GM23338 (cell line): ENCODE measurements at regions not wholly inside any gene's neighbourhood (a gene's known extent, or its start where the extent isn't known, plus 50 kb on each side); places are given as distances from the start of the nearest gene placed in this dataset.

Source experiments
- ATAC-seq: fragments of 200-7000 bp; cut with Tn5 transposase; 3 replicates; pipeline ENCODE4 v1.9.1; 2020
- DNase-seq: peaks from one replicate; pipeline ENCODE4 v3.0.0-alpha.2; 2015; ENCODE audit warnings: low spot score
- H2AFZ ChIP-seq: fragments of 200-600 bp; sonication (generic); 2 replicates; pipeline ENCODE4 v1.8.0; 2016; ENCODE audit warnings: antibody characterized with exemption, mild to moderate bottlenecking, moderate library complexity
- H3F3A ChIP-seq: fragments of 200-600 bp; sonication (generic); replicated peaks from 2 replicates; pipeline ENCODE4 v1.8.0; 2017; ENCODE audit warnings: antibody characterized with exemption, mixed run types, low read depth
- H3K27ac ChIP-seq: fragments of 200-600 bp; sonication (generic); 2 replicates; pipeline ENCODE4 v1.6.1; 2016; ENCODE audit warnings: low read depth
- H3K27me3 ChIP-seq: fragments of 200-600 bp; sonication (generic); 2 replicates; pipeline ENCODE4 v1.8.0; 2016; ENCODE audit warnings: mild to moderate bottlenecking, mixed run types, moderate library complexity; ENCODE audit not compliant: insufficient read depth
- H3K36me3 ChIP-seq: fragments of 200-600 bp; sonication (generic); 2 replicates; pipeline ENCODE4 v1.8.0; 2016; ENCODE audit warnings: mild to moderate bottlenecking; ENCODE audit not compliant: insufficient read depth
- H3K4me1 ChIP-seq: fragments of 200-600 bp; sonication (generic); 2 replicates; pipeline ENCODE4 v1.8.0; 2016; ENCODE audit warnings: mild to moderate bottlenecking, moderate library complexity; ENCODE audit not compliant: insufficient read depth
- H3K4me2 ChIP-seq: fragments of 200-600 bp; sonication (generic); 2 replicates; pipeline ENCODE4 v1.7.1; 2017; ENCODE audit warnings: mixed run types
- H3K4me3 ChIP-seq: fragments of 200-600 bp; sonication (generic); 2 replicates; pipeline ENCODE4 v1.6.1; 2016; ENCODE audit warnings: mixed run types
- H3K79me2 ChIP-seq: fragments of 200-600 bp; sonication (generic); replicated peaks from 2 replicates; pipeline ENCODE4 v1.8.0; 2017; ENCODE audit warnings: mild to moderate bottlenecking; ENCODE audit not compliant: insufficient read depth
- H3K9me2 ChIP-seq: fragments of 200-600 bp; sonication (generic); 2 replicates; pipeline ENCODE4 v1.8.0; 2017; ENCODE audit not compliant: insufficient read depth
- H4K20me1 ChIP-seq: fragments of 200-600 bp; sonication (generic); replicated peaks from 2 replicates; pipeline ENCODE4 v1.8.0; 2017; ENCODE audit warnings: mild to moderate bottlenecking; ENCODE audit not compliant: insufficient read depth
- H3K27ac Mint-ChIP-seq: 2 replicates; pipeline ENCODE4 v1.8.0; 2020; ENCODE audit warnings: inconsistent platforms, mild to moderate bottlenecking, moderate library complexity, mixed read lengths
- H3K27me3 Mint-ChIP-seq: 3 replicates; pipeline ENCODE4 v1.8.0; 2022; ENCODE audit warnings: low read depth, mild to moderate bottlenecking, moderate library complexity, mixed read lengths, inconsistent platforms; ENCODE audit not compliant: insufficient read depth, poor library complexity
- H3K36me3 Mint-ChIP-seq: 3 replicates; pipeline ENCODE4 v1.8.0; 2021; ENCODE audit warnings: low read depth, mild to moderate bottlenecking, inconsistent platforms, moderate library complexity, mixed read lengths
- H3K4me1 Mint-ChIP-seq: 3 replicates; pipeline ENCODE4 v1.8.0; 2020; ENCODE audit warnings: mild to moderate bottlenecking, inconsistent platforms, mixed read lengths
- H3K4me3 Mint-ChIP-seq: 3 replicates; pipeline ENCODE4 v1.8.0; 2021; ENCODE audit warnings: moderate library complexity, mild to moderate bottlenecking, inconsistent platforms, mixed read lengths
- H3K9me3 Mint-ChIP-seq: 3 replicates; pipeline ENCODE4 v1.8.0; 2020; ENCODE audit warnings: moderate library complexity, mild to moderate bottlenecking, inconsistent platforms, mixed read lengths
- CREB1 ChIP-seq: fragments of 250-450 bp; sonication (Bioruptor Pico); IDR thresholded peaks from 2 replicates; pipeline ENCODE4 v1.5.0; 2020; ENCODE audit warnings: low read depth, mild to moderate bottlenecking, moderate library complexity
- EZH2 ChIP-seq: fragments of 200-600 bp; sonication (generic); IDR thresholded peaks from one replicate; pipeline ENCODE4 v1.8.0; 2017; ENCODE audit warnings: antibody characterized with exemption, mild to moderate bottlenecking, low read depth; ENCODE audit not compliant: unreplicated experiment
- EZH2phosphoT487 ChIP-seq: fragments of 200-600 bp; sonication (generic); IDR thresholded peaks from one replicate; pipeline ENCODE4 v1.8.1; 2018; ENCODE audit warnings: antibody characterized with exemption; ENCODE audit not compliant: unreplicated experiment
- JUNB ChIP-seq: IDR thresholded peaks from one replicate; pipeline ENCODE4 v1.6.1; 2016; ENCODE audit warnings: antibody characterized with exemption; ENCODE audit not compliant: unreplicated experiment
- NANOG ChIP-seq: IDR thresholded peaks from 2 replicates; pipeline ENCODE4 v1.6.1; 2016; ENCODE audit warnings: antibody characterized with exemption, borderline replicate concordance
- POLR2AphosphoS5 ChIP-seq: IDR thresholded peaks from 2 replicates; pipeline ENCODE4 v1.6.1; 2016; ENCODE audit warnings: antibody characterized with exemption, low read depth
- STAT1 ChIP-seq: IDR thresholded peaks from one replicate; pipeline ENCODE4 v1.6.1; 2016; ENCODE audit warnings: antibody characterized with exemption; ENCODE audit not compliant: unreplicated experiment
- ZNF331 ChIP-seq: fragments of 250-450 bp; sonication (Bioruptor Pico); IDR thresholded peaks from 2 replicates; pipeline ENCODE4 v1.5.0; 2020; ENCODE audit warnings: low read depth, mild to moderate bottlenecking, moderate library complexity
- TF ChIP-seq, protein P1 (sequence below): IDR thresholded peaks from 2 replicates; pipeline ENCODE4 v1.6.1; 2016; ENCODE audit warnings: antibody characterized with exemption
- TF ChIP-seq, protein P2 (sequence below), 2 experiments: fragments of 200-600 bp in 1 of 2; sonication (generic) in 1 of 2; conservative IDR thresholded peaks; 2 replicates each; pipeline versions ENCODE4 v1.5.1 to v1.6.1; 2016 to 2017; ENCODE audit warnings: antibody characterized with exemption in 2 of 2, low read depth in 2 of 2, mild to moderate bottlenecking in 2 of 2, moderate library complexity in 1 of 2
- TF ChIP-seq, protein P3 (sequence below): IDR thresholded peaks from one replicate; pipeline ENCODE4 v1.6.1; 2018; ENCODE audit warnings: antibody characterized with exemption; ENCODE audit not compliant: unreplicated experiment

DNA sequence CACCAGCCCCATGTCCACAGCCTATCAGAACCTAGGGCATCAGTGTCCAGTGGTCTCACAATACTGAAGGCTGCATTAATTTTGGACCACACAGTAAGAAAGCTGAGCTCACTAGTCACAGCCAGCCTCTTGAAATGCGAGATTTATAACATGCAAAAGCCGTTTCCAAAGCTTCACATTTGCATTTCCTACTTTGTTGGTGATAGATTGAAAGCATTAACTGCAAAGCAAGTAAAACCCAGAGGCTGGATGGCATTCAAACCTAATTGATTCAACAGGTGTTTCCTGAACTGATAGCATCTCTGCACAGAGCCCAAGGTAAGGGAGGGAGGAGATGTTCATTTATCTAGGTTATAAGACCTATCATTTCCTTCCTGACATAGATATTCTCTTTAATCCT lies 410.1 kb downstream of the OMA1 start:
- no peak overlapping the region for H3K4me3 ChIP-seq
- peak overlapping the region; percentile 44; the same call in 1 of the 2 replicates for H3K4me2 ChIP-seq
- DNase-seq, result no peak
- H4K20me1 ChIP-seq, result no peaks in the 10 kb centered on the region
- no peak for ATAC-seq
- no peak overlapping the region for H2AFZ ChIP-seq
- Mint-ChIP-seq H3K4me3 (no peak overlapping the region), H3K27ac (no peak overlapping the region), H3K27me3 (peaks cover 4% of the 10 kb centered on the region), H3K9me3 (peaks cover 6% of the 10 kb centered on the region; the same call in 2 of the 3 replicates), H3K36me3 (peaks cover 11% of the 10 kb centered on the region), H3K4me1 (peaks cover 15% of the 10 kb centered on the region)
- H3K36me3 ChIP-seq, result no peaks in the 10 kb centered on the region
- H3K27ac ChIP-seq, result no peak overlapping the region
- peaks cover 13% of the 10 kb centered on the region; the same call in 1 of the 2 replicates for H3K9me2 ChIP-seq
- H3K27me3 ChIP-seq, result no peaks in the 10 kb centered on the region
- H3F3A ChIP-seq, result no peaks in the 10 kb centered on the region
- no peak for TF ChIP-seq EZH2phosphoT487
- TF ChIP-seq JUNB, result no peak
- TF ChIP-seq, protein P1, sequence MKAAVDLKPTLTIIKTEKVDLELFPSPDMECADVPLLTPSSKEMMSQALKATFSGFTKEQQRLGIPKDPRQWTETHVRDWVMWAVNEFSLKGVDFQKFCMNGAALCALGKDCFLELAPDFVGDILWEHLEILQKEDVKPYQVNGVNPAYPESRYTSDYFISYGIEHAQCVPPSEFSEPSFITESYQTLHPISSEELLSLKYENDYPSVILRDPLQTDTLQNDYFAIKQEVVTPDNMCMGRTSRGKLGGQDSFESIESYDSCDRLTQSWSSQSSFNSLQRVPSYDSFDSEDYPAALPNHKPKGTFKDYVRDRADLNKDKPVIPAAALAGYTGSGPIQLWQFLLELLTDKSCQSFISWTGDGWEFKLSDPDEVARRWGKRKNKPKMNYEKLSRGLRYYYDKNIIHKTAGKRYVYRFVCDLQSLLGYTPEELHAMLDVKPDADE, result no peak
- TF ChIP-seq POLR2AphosphoS5, result no peak
- TF ChIP-seq, protein P2, sequence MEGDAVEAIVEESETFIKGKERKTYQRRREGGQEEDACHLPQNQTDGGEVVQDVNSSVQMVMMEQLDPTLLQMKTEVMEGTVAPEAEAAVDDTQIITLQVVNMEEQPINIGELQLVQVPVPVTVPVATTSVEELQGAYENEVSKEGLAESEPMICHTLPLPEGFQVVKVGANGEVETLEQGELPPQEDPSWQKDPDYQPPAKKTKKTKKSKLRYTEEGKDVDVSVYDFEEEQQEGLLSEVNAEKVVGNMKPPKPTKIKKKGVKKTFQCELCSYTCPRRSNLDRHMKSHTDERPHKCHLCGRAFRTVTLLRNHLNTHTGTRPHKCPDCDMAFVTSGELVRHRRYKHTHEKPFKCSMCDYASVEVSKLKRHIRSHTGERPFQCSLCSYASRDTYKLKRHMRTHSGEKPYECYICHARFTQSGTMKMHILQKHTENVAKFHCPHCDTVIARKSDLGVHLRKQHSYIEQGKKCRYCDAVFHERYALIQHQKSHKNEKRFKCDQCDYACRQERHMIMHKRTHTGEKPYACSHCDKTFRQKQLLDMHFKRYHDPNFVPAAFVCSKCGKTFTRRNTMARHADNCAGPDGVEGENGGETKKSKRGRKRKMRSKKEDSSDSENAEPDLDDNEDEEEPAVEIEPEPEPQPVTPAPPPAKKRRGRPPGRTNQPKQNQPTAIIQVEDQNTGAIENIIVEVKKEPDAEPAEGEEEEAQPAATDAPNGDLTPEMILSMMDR (conservative IDR thresholded peaks at IDR 0.05; ENCODE audit: low read depth in 2 of 2), result no peak
- TF ChIP-seq EZH2, result no peak
- TF ChIP-seq STAT1, result no peak
- TF ChIP-seq NANOG, result no peak
- no peaks in the 10 kb centered on the region for H3K79me2 ChIP-seq
- H3K4me1 ChIP-seq, result peaks cover 17% of the 10 kb centered on the region

DNA sequence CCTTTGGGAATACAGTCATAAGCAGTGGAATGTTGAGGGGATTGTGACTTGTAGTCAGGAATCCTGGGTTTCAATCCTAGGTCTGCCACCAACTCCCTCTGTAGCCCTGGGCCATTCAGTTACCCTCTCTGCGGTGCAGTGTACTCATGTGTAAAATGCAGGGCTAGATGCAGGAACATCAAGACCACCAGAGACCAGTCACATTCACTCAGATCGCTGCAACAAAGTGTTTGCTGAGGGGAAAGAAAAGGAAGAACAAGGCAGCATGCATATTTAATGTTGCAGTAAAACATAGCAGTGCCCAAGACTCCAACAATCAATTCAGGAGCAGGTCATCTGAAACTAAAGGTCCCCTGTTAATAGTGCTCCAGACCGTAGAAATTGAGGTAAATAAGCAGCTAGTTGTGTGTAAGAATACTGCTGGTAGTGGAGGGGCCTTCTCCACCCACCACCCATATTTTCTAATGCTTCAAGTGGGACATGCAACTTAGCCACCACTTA lies 410.7 kb downstream of the OMA1 start:
- no peaks in the 10 kb centered on the region for H3F3A ChIP-seq
- no peak overlapping the region for H3K4me3 ChIP-seq
- H2AFZ ChIP-seq, result no peak overlapping the region
- Mint-ChIP-seq H3K4me1 (peaks cover 15% of the 10 kb centered on the region), H3K27ac (no peak overlapping the region), H3K4me3 (no peak overlapping the region), H3K27me3 (peaks cover 4% of the 10 kb centered on the region), H3K36me3 (peaks cover 11% of the 10 kb centered on the region), H3K9me3 (peaks cover 6% of the 10 kb centered on the region; the same call in 2 of the 3 replicates)
- no peaks in the 10 kb centered on the region for H3K79me2 ChIP-seq
- DNase-seq (no peak), ATAC-seq (no peak)
- no peaks in the 10 kb centered on the region for H3K27me3 ChIP-seq
- no peaks in the 10 kb centered on the region for H4K20me1 ChIP-seq
- no peaks in the 10 kb centered on the region for H3K36me3 ChIP-seq
- no peak overlapping the region for H3K27ac ChIP-seq
- H3K9me2 ChIP-seq, result peaks cover 13% of the 10 kb centered on the region; the same call in 1 of the 2 replicates
- peak overlapping the region; percentile 44; the same call in 1 of the 2 replicates for H3K4me2 ChIP-seq
- H3K4me1 ChIP-seq, result peaks cover 17% of the 10 kb centered on the region
- TF ChIP-seq ZNF331 (CRISPR knock-in tag), result no peak
- TF ChIP-seq STAT1, result no peak
- no peak for TF ChIP-seq JUNB
- TF ChIP-seq, protein P1, result no peak
- TF ChIP-seq CREB1 (CRISPR knock-in tag), result no peak
- no peak for TF ChIP-seq EZH2
- TF ChIP-seq, protein P3, sequence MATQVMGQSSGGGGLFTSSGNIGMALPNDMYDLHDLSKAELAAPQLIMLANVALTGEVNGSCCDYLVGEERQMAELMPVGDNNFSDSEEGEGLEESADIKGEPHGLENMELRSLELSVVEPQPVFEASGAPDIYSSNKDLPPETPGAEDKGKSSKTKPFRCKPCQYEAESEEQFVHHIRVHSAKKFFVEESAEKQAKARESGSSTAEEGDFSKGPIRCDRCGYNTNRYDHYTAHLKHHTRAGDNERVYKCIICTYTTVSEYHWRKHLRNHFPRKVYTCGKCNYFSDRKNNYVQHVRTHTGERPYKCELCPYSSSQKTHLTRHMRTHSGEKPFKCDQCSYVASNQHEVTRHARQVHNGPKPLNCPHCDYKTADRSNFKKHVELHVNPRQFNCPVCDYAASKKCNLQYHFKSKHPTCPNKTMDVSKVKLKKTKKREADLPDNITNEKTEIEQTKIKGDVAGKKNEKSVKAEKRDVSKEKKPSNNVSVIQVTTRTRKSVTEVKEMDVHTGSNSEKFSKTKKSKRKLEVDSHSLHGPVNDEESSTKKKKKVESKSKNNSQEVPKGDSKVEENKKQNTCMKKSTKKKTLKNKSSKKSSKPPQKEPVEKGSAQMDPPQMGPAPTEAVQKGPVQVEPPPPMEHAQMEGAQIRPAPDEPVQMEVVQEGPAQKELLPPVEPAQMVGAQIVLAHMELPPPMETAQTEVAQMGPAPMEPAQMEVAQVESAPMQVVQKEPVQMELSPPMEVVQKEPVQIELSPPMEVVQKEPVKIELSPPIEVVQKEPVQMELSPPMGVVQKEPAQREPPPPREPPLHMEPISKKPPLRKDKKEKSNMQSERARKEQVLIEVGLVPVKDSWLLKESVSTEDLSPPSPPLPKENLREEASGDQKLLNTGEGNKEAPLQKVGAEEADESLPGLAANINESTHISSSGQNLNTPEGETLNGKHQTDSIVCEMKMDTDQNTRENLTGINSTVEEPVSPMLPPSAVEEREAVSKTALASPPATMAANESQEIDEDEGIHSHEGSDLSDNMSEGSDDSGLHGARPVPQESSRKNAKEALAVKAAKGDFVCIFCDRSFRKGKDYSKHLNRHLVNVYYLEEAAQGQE, result no peak
- TF ChIP-seq, protein P2 (conservative IDR thresholded peaks at IDR 0.05; ENCODE audit: low read depth in 2 of 2), result no peak
